ENCODE measurements at regions not wholly inside any gene's neighbourhood (a gene's known extent, or its start where the extent isn't known, plus 50 kb on each side); places are given as distances from the start of the nearest gene placed in this dataset.

- no peak for TF ChIP-seq CTCF (conservative IDR thresholded peaks at IDR 0.05; ENCODE audit: low read length)
- no peak for TF ChIP-seq EZH2phosphoT487 (IDR thresholded peaks at IDR 0.05; ENCODE audit: borderline replicate concordance, low read depth, low read length)
Observed at GRCh38 chr10:78296785-78297184, 263.1 kb downstream of the RPS24 start.

Measured in OCI-LY7 (cell line).